Suprapubic skin (tissue), 4 donors: ENCODE measurements at regions not wholly inside any gene's neighbourhood (a gene's known extent, or its start where the extent isn't known, plus 50 kb on each side); places are given as distances from the start of the nearest gene placed in this dataset.

Experiments
- POLR2A ChIP-seq, 2 donors: fragments of 450-650 bp; IDR thresholded peaks; one replicate each; pipeline ENCODE4 v1.6.1; 2017; ENCODE audit warnings: antibody characterized with exemption in 2 of 2, mild to moderate bottlenecking in 2 of 2, moderate library complexity in 2 of 2
- POLR2AphosphoS5 ChIP-seq, 3 donors: sonication (generic); formaldehyde crosslinking; IDR thresholded peaks; one replicate each; pipeline ENCODE4 v1.6.1; 2017; ENCODE audit warnings: antibody characterized with exemption in 3 of 3
- TF ChIP-seq, protein P1 (sequence below), 2 donors: fragments of 200-600 bp in 1 of 2; fragments of 450-650 bp in 1 of 2; sonication (generic) in 1 of 2; IDR thresholded peaks; one replicate each; pipeline ENCODE4 v1.5.1; 2016 to 2019; ENCODE audit warnings: antibody characterized with exemption in 2 of 2, mild to moderate bottlenecking in 1 of 2, moderate library complexity in 1 of 2

- TF ChIP-seq, protein P1, sequence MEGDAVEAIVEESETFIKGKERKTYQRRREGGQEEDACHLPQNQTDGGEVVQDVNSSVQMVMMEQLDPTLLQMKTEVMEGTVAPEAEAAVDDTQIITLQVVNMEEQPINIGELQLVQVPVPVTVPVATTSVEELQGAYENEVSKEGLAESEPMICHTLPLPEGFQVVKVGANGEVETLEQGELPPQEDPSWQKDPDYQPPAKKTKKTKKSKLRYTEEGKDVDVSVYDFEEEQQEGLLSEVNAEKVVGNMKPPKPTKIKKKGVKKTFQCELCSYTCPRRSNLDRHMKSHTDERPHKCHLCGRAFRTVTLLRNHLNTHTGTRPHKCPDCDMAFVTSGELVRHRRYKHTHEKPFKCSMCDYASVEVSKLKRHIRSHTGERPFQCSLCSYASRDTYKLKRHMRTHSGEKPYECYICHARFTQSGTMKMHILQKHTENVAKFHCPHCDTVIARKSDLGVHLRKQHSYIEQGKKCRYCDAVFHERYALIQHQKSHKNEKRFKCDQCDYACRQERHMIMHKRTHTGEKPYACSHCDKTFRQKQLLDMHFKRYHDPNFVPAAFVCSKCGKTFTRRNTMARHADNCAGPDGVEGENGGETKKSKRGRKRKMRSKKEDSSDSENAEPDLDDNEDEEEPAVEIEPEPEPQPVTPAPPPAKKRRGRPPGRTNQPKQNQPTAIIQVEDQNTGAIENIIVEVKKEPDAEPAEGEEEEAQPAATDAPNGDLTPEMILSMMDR (IDR thresholded peaks at IDR 0.05): no peak
- TF ChIP-seq POLR2A (IDR thresholded peaks at IDR 0.05) (no peak), POLR2AphosphoS5 (IDR thresholded peaks at IDR 0.05) (no peak)
Observed at GRCh38 chr5:4549351-4549750, 590.8 kb upstream of the ADAMTS16 start.
